ENCODE measurements at regions not wholly inside any gene's neighbourhood (a gene's known extent, or its start where the extent isn't known, plus 50 kb on each side); places are given as distances from the start of the nearest gene placed in this dataset.

DNA sequence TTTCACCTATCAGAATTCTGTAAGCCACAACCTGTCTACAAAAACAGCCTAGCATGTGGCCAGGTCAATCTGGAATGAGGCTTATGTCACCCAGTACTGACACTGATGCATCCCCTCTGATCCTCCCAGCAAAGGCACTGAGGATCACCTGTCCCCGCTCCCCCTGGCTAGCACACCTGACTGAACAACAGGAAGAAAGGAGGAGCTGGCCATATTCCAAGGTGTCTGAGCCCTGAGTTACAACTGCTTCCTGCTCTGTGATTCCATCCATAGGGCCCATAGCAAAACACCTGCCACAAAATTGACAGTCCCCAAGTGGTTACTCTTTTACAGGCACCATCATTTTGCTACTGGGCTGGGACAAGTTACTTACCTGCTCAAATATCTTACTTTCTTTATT is 555.5 kb upstream of the CFAP20DC start:
- CTCF ChIA-PET, result no interaction called here
- TF ChIP-seq, protein P1, sequence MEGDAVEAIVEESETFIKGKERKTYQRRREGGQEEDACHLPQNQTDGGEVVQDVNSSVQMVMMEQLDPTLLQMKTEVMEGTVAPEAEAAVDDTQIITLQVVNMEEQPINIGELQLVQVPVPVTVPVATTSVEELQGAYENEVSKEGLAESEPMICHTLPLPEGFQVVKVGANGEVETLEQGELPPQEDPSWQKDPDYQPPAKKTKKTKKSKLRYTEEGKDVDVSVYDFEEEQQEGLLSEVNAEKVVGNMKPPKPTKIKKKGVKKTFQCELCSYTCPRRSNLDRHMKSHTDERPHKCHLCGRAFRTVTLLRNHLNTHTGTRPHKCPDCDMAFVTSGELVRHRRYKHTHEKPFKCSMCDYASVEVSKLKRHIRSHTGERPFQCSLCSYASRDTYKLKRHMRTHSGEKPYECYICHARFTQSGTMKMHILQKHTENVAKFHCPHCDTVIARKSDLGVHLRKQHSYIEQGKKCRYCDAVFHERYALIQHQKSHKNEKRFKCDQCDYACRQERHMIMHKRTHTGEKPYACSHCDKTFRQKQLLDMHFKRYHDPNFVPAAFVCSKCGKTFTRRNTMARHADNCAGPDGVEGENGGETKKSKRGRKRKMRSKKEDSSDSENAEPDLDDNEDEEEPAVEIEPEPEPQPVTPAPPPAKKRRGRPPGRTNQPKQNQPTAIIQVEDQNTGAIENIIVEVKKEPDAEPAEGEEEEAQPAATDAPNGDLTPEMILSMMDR (IDR thresholded peaks at IDR 0.05; ENCODE audit: low read depth, low read length), result no peak

GRCh38 chr3:59601486-59601885 is 551.7 kb upstream of the CFAP20DC start:
- Histone ChIP-seq H3K27ac (ENCODE audit: low read depth, low read length) (no peak overlapping the region), H3K27me3 (ENCODE audit: control insufficient read depth, insufficient read depth, low read length) (peaks cover 10% of the 10 kb centered on the region), H3K4me3 (ENCODE audit: low read depth, low read length) (no peak overlapping the region), H3K9me3 (ENCODE audit: control insufficient read depth, insufficient read depth, low read length) (no peaks in the 10 kb centered on the region)
- DNase-seq (ENCODE audit: low read depth, low spot score), result no peak
- ChIA-PET POLR2A (no interaction called here), CTCF (no interaction called here)
- TF ChIP-seq, protein P1 (IDR thresholded peaks at IDR 0.05; ENCODE audit: low read depth, low read length), result no peak

More for the DNA sequence above, 555.5 kb upstream of the CFAP20DC start:
- Histone ChIP-seq H3K9me3 (ENCODE audit: control insufficient read depth, insufficient read depth, low read length) (no peaks in the 10 kb centered on the region), H3K27me3 (ENCODE audit: control insufficient read depth, insufficient read depth, low read length) (peaks cover 2% of the 10 kb centered on the region), H3K4me3 (ENCODE audit: low read depth, low read length) (no peak overlapping the region), H3K27ac (ENCODE audit: low read depth, low read length) (no peak overlapping the region)
- DNase-seq (ENCODE audit: low read depth, low spot score), result no peak
- POLR2A ChIA-PET, result no interaction called here

GRCh38 chr3:59600631-59601030 is 550.8 kb upstream of the CFAP20DC start:
- CTCF ChIA-PET, result no interaction called here
- Histone ChIP-seq H3K4me3 (ENCODE audit: low read depth, low read length) (no peak overlapping the region), H3K9me3 (ENCODE audit: control insufficient read depth, insufficient read depth, low read length) (no peaks in the 10 kb centered on the region), H3K27ac (ENCODE audit: low read depth, low read length) (no peak overlapping the region), H3K27me3 (ENCODE audit: control insufficient read depth, insufficient read depth, low read length) (peaks cover 8% of the 10 kb centered on the region)
- TF ChIP-seq, protein P1 (IDR thresholded peaks at IDR 0.05; ENCODE audit: low read depth, low read length), result no peak
- no peak for DNase-seq (ENCODE audit: low read depth, low spot score)
- POLR2A ChIA-PET, result no interaction called here

DNA sequence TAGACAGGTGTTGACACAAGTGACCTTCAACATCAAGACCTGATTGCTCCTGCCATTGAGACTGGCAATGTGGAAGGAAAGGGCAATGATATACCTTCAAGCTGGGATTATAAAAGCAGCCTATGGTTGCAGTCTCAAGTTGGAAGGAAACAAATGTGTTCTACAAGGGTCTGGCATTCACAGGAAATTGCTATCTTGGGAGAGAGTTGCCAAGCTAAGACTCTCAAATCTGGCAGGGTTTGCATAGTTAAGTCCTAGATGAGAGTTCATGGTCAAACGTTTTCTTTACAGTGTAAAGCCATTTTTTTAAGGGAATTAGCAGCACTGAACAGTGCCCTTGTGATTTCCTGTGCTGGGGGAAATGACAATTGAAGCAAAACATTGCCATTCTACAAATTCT is 546.9 kb upstream of the CFAP20DC start:
- Histone ChIP-seq H3K27me3 (ENCODE audit: control insufficient read depth, insufficient read depth, low read length) (peaks cover 8% of the 10 kb centered on the region), H3K9me3 (ENCODE audit: control insufficient read depth, insufficient read depth, low read length) (no peaks in the 10 kb centered on the region), H3K4me3 (ENCODE audit: low read depth, low read length) (no peak overlapping the region), H3K27ac (ENCODE audit: low read depth, low read length) (no peak overlapping the region)
- DNase-seq (ENCODE audit: low read depth, low spot score), result no peak
- ChIA-PET CTCF (no interaction called here), POLR2A (no interaction called here)
- TF ChIP-seq, protein P1 (IDR thresholded peaks at IDR 0.05; ENCODE audit: low read depth, low read length), result no peak

GRCh38 chr3:59595830-59596229 is 546.0 kb upstream of the CFAP20DC start:
- Histone ChIP-seq H3K27ac (ENCODE audit: low read depth, low read length) (no peak overlapping the region), H3K4me3 (ENCODE audit: low read depth, low read length) (no peak overlapping the region), H3K27me3 (ENCODE audit: control insufficient read depth, insufficient read depth, low read length) (peaks cover 8% of the 10 kb centered on the region), H3K9me3 (ENCODE audit: control insufficient read depth, insufficient read depth, low read length) (no peaks in the 10 kb centered on the region)
- TF ChIP-seq, protein P1 (IDR thresholded peaks at IDR 0.05; ENCODE audit: low read depth, low read length), result no peak
- ChIA-PET POLR2A (no interaction called here), CTCF (no interaction called here)
- no peak for DNase-seq (ENCODE audit: low read depth, low spot score)
